PC-9 (cell line): ENCODE measurements at regions not wholly inside any gene's neighbourhood (a gene's known extent, or its start where the extent isn't known, plus 50 kb on each side); places are given as distances from the start of the nearest gene placed in this dataset.

Source experiments
- EZH2 ChIP-seq: fragments of 200-600 bp; sonication (generic); IDR thresholded peaks from 2 replicates; pipeline ENCODE4 v1.8.0; 2017; ENCODE audit warnings: antibody characterized with exemption, low read depth
- TF ChIP-seq, protein P1 (sequence below): fragments of 200-600 bp; sonication (generic); conservative IDR thresholded peaks from 2 replicates; pipeline ENCODE4 v1.6.1; 2017; ENCODE audit warnings: mixed run types, antibody characterized with exemption, mild to moderate bottlenecking, moderate library complexity

DNA sequence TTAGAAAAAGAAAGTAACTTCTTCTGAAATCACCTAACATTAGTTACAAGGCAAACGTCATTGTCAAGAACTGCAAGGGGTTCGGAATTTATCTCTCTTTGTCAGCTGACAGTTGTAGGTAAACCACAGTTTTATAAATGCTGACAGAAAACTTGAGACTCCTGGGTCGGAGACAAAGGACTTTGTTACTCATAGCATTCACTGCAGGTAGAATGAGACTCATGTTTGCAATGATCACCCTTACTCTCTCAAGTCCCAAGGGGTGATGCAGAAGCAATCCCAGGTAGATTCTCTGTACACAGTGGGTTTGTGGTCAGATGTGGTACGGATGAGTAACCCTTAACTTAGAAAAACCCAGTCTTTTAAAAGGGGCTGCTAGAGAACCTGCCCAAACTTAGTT, 757.8 kb downstream of the TRIB2 start:
- no peak for TF ChIP-seq EZH2
- TF ChIP-seq, protein P1, sequence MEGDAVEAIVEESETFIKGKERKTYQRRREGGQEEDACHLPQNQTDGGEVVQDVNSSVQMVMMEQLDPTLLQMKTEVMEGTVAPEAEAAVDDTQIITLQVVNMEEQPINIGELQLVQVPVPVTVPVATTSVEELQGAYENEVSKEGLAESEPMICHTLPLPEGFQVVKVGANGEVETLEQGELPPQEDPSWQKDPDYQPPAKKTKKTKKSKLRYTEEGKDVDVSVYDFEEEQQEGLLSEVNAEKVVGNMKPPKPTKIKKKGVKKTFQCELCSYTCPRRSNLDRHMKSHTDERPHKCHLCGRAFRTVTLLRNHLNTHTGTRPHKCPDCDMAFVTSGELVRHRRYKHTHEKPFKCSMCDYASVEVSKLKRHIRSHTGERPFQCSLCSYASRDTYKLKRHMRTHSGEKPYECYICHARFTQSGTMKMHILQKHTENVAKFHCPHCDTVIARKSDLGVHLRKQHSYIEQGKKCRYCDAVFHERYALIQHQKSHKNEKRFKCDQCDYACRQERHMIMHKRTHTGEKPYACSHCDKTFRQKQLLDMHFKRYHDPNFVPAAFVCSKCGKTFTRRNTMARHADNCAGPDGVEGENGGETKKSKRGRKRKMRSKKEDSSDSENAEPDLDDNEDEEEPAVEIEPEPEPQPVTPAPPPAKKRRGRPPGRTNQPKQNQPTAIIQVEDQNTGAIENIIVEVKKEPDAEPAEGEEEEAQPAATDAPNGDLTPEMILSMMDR: no peak
